HG02798 (cell line): ENCODE measurements at regions not wholly inside any gene's neighbourhood (a gene's known extent, or its start where the extent isn't known, plus 50 kb on each side); places are given as distances from the start of the nearest gene placed in this dataset.
"Not testable (repeated sequence)": the region's sequence is repeated elsewhere in the genome, so short reads cannot be mapped to it uniquely, and the experiment has no call there.

ENCODE experiments used
- ATAC-seq: cut with Tn5 transposase; IDR thresholded peaks from one replicate; pipeline ENCODE4 v1.9.1; 2021; ENCODE audit warnings: mild to moderate bottlenecking; ENCODE audit not compliant: unreplicated experiment, poor library complexity

- no peak for ATAC-seq
Measured at GRCh38 chr18:34521040-34521439, 189.1 kb upstream of the DTNA start.

GRCh38 chr18:34522603-34523002 lies 187.5 kb upstream of the DTNA start:
- no peak for ATAC-seq

GRCh38 chr18:34525244-34525643 lies 184.9 kb upstream of the DTNA start:
- ATAC-seq: no peak

GRCh38 chr18:34528177-34528576 lies 181.9 kb upstream of the DTNA start:
- no peak for ATAC-seq

GRCh38 chr18:34529358-34530335 lies 180.5 kb upstream of the DTNA start:
- ATAC-seq: no peak

GRCh38 chr18:34531110-34531509 lies 179.0 kb upstream of the DTNA start:
- no peak for ATAC-seq

- ATAC-seq: not testable (repeated sequence)
Measured at GRCh38 chr18:34534642-34535041, 175.5 kb upstream of the DTNA start.

- no peak for ATAC-seq
Measured at GRCh38 chr18:34540897-34541296, 169.2 kb upstream of the DTNA start.

- no peak for ATAC-seq
Measured at GRCh38 chr18:34542625-34543024, 167.5 kb upstream of the DTNA start.

- ATAC-seq: no peak
Measured at GRCh38 chr18:34543356-34543755, 166.7 kb upstream of the DTNA start.

- no peak for ATAC-seq
Measured at GRCh38 chr18:34543945-34544344, 166.2 kb upstream of the DTNA start.

GRCh38 chr18:34544930-34545329 lies 165.2 kb upstream of the DTNA start:
- no peak for ATAC-seq

GRCh38 chr18:34548120-34548972 lies 161.8 kb upstream of the DTNA start:
- ATAC-seq: no peak

GRCh38 chr18:34548973-34549294 lies 161.2 kb upstream of the DTNA start:
- ATAC-seq: no peak

GRCh38 chr18:34549367-34549766 lies 160.7 kb upstream of the DTNA start:
- no peak for ATAC-seq

- no peak for ATAC-seq
Measured at GRCh38 chr18:34550156-34550555, 159.9 kb upstream of the DTNA start.

GRCh38 chr18:34550902-34551301 lies 159.2 kb upstream of the DTNA start:
- no peak for ATAC-seq

- no peak for ATAC-seq
Measured at GRCh38 chr18:34551824-34552223, 158.3 kb upstream of the DTNA start.

GRCh38 chr18:34562252-34562870 lies 147.7 kb upstream of the DTNA start:
- ATAC-seq: no peak

- ATAC-seq: no peak
Measured at GRCh38 chr18:34567857-34568256, 142.2 kb upstream of the DTNA start.

GRCh38 chr18:34576622-34577021 lies 133.5 kb upstream of the DTNA start:
- no peak for ATAC-seq
